ENCODE measurements at regions not wholly inside any gene's neighbourhood (a gene's known extent, or its start where the extent isn't known, plus 50 kb on each side); places are given as distances from the start of the nearest gene placed in this dataset.

DNA sequence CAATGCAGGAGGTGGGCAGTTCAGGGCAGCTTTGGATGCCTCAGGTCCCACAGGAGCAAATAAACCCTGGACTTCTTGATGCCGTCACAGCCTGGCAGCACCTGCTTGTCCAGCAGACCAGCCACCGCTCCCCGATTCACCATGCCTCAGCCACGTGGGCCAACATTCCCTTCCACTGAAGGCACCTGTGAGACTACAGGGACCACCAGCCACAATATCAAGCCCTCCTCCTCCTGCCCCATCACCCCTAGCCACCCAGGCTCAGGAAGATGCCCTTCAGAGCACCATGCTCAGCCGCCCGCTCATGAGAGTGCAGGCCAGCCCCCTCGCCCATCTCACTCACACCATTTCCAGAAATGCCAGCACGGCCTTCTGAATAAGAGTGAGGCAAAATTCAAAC, 234.7 kb downstream of the SYK start:
- TF ChIP-seq CTCF (IDR thresholded peaks at IDR 0.05) = no peak
- no peak for TF ChIP-seq EZH2 (IDR thresholded peaks at IDR 0.05; ENCODE audit: borderline replicate concordance, insufficient read depth, low read depth, low read length, poor library complexity, severe bottlenecking)
